Panc1 (cell line): ENCODE measurements at regions not wholly inside any gene's neighbourhood (a gene's known extent, or its start where the extent isn't known, plus 50 kb on each side); places are given as distances from the start of the nearest gene placed in this dataset.

ENCODE experiments used
- ATAC-seq: fragments of 200-7000 bp; cut with Tn5 transposase; 2 replicates; pipeline ENCODE4 v1.9.1; 2020; ENCODE audit warnings: mild to moderate bottlenecking, moderate library complexity
- BruUV-seq: library from RNA; stranded (reverse); fragments of 400-500 nt; replicated peaks from 2 replicates; lab custom pipeline; 2021; lab: Mats Ljungman, UMichigan
- CTCF ChIA-PET: fragments of 300-600 bp; sonication (Branson Sonifier 250); formaldehyde crosslinking; loops from one replicate; lab custom pipeline; 2022; ENCODE audit warnings: antibody characterized with exemption; lab: Charles Lee
- POLR2A ChIA-PET: fragments of 300-600 bp; sonication (Branson Sonifier 250); formaldehyde crosslinking; loops from one replicate; lab custom pipeline; 2022; ENCODE audit warnings: antibody characterized with exemption; lab: Charles Lee
- DNase-seq: peaks from one replicate; pipeline ENCODE4 v3.0.0-alpha.2; 2010; ENCODE audit warnings: low read depth, low spot score
- H3K27ac ChIP-seq: 2 replicates; pipeline ENCODE4 v1.5.1; 2011; ENCODE audit warnings: mild to moderate bottlenecking, low read length, inconsistent platforms
- H3K27me3 ChIP-seq: fragments of 200-500 bp; sonication (Bioruptor generic); 2 replicates; pipeline ENCODE4 v1.6.0; 2014; ENCODE audit warnings: low read length, inconsistent platforms; ENCODE audit not compliant: control insufficient read depth, insufficient read depth
- H3K36me3 ChIP-seq: fragments of 200-500 bp; sonication (Bioruptor generic); 2 replicates; pipeline ENCODE4 v1.5.1; 2014; ENCODE audit warnings: inconsistent platforms, mild to moderate bottlenecking, low read length, moderate library complexity; ENCODE audit not compliant: control insufficient read depth, insufficient read depth
- H3K4me1 ChIP-seq: 2 replicates; pipeline ENCODE4 v1.5.1; 2011; ENCODE audit warnings: inconsistent platforms, mild to moderate bottlenecking, low read length, moderate library complexity; ENCODE audit not compliant: control insufficient read depth, insufficient read depth
- H3K4me3 ChIP-seq, 2 experiments: 2 replicates each; pipeline ENCODE4 v1.5.1; 2011 to 2012; ENCODE audit warnings: low read depth in 2 of 2, low read length in 2 of 2, mild to moderate bottlenecking in 2 of 2, inconsistent platforms in 1 of 2, moderate library complexity in 1 of 2
- H3K9me3 ChIP-seq: fragments of 200-500 bp; sonication (Bioruptor generic); 2 replicates; pipeline ENCODE4 v1.5.1; 2014; ENCODE audit warnings: low read depth, mild to moderate bottlenecking, inconsistent platforms, low read length, moderate library complexity; ENCODE audit not compliant: control insufficient read depth, insufficient read depth
- CTCF ChIP-seq: fragments of 450-650 bp; IDR thresholded peaks from 2 replicates; pipeline ENCODE4 v1.5.1; 2017; ENCODE audit warnings: mild to moderate bottlenecking
- POLR2AphosphoS5 ChIP-seq: IDR thresholded peaks from 2 replicates; pipeline ENCODE4 v1.6.1; 2012; ENCODE audit warnings: mild to moderate bottlenecking, low read depth, low read length, moderate library complexity
- SIN3A ChIP-seq: IDR thresholded peaks from 2 replicates; pipeline ENCODE4 v1.6.1; 2012; ENCODE audit warnings: low read depth, mild to moderate bottlenecking, low read length, moderate library complexity, borderline replicate concordance; ENCODE audit not compliant: insufficient read depth
- TCF7L2 ChIP-seq: IDR thresholded peaks from 2 replicates; pipeline ENCODE4 v1.6.1; 2011; ENCODE audit warnings: mild to moderate bottlenecking, low read depth, low read length, inconsistent platforms
- in situ Hi-C: cut with HindIII; loops from 2 replicates; pipeline ENCODE4 v1.10.0; 2016; ENCODE audit warnings: low sequenced_read_pairs, low pct_unique_long_range_greater_than_20kb
- intact Hi-C: fragments of 100-400 bp; cut with micrococcal nuclease; formaldehyde crosslinking; loops from one replicate; pipeline ENCODE4 v1.10.0; 2022; ENCODE audit not compliant: unreplicated experiment
- TF ChIP-seq, protein P1 (sequence below), 2 experiments: IDR thresholded peaks; 2 replicates each; pipeline ENCODE4 v1.6.1; 2011 to 2012; ENCODE audit warnings: low read depth in 2 of 2, control low read depth in 1 of 2, low read length in 1 of 2, mild to moderate bottlenecking in 1 of 2, moderate library complexity in 1 of 2; ENCODE audit not compliant: insufficient read depth in 1 of 2

DNA sequence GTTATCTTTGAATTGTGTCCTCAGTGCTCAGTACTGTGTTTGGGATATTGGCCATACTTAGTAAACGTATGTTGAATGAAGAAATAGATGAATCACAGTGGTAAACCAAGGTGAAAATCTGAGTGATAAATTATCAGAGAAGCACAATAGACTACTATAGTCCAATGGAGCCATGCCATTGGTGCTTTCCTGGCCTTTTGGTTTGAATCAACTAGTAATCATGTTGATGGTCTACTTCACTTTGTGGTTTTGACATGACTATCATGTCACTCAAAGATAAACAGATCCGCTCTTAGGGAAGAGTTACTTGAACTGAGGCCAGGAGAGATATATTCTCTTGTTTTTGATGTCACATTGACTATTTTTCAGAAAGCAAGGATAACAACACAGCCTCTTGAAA lies 86.1 kb upstream of the IGFBP3 start:
- H3K4me1 ChIP-seq: no peaks in the 10 kb centered on the region
- intact Hi-C loops (no loop called here), in situ Hi-C loops (no loop called here)
- H3K4me3 ChIP-seq: no peak overlapping the region
- no TSS peak for BruUV-seq
- H3K27ac ChIP-seq: no peak overlapping the region
- no peaks in the 10 kb centered on the region for H3K36me3 ChIP-seq
- no peaks in the 10 kb centered on the region for H3K27me3 ChIP-seq
- TF ChIP-seq CTCF: no peak
- no peak for TF ChIP-seq POLR2AphosphoS5
- TF ChIP-seq TCF7L2: no peak
- no peak for TF ChIP-seq SIN3A
- TF ChIP-seq, protein P1, sequence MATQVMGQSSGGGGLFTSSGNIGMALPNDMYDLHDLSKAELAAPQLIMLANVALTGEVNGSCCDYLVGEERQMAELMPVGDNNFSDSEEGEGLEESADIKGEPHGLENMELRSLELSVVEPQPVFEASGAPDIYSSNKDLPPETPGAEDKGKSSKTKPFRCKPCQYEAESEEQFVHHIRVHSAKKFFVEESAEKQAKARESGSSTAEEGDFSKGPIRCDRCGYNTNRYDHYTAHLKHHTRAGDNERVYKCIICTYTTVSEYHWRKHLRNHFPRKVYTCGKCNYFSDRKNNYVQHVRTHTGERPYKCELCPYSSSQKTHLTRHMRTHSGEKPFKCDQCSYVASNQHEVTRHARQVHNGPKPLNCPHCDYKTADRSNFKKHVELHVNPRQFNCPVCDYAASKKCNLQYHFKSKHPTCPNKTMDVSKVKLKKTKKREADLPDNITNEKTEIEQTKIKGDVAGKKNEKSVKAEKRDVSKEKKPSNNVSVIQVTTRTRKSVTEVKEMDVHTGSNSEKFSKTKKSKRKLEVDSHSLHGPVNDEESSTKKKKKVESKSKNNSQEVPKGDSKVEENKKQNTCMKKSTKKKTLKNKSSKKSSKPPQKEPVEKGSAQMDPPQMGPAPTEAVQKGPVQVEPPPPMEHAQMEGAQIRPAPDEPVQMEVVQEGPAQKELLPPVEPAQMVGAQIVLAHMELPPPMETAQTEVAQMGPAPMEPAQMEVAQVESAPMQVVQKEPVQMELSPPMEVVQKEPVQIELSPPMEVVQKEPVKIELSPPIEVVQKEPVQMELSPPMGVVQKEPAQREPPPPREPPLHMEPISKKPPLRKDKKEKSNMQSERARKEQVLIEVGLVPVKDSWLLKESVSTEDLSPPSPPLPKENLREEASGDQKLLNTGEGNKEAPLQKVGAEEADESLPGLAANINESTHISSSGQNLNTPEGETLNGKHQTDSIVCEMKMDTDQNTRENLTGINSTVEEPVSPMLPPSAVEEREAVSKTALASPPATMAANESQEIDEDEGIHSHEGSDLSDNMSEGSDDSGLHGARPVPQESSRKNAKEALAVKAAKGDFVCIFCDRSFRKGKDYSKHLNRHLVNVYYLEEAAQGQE (IDR thresholded peaks at IDR 0.05; ENCODE audit: insufficient read depth in 1 of 2, low read depth in 2 of 2, low read length in 1 of 2): no peak
- ChIA-PET CTCF (no interaction called here), POLR2A (no interaction called here)
- DNase-seq: no peak
- ATAC-seq: no peak
- no peaks in the 10 kb centered on the region; the same call in 1 of the 2 replicates for H3K9me3 ChIP-seq

DNA sequence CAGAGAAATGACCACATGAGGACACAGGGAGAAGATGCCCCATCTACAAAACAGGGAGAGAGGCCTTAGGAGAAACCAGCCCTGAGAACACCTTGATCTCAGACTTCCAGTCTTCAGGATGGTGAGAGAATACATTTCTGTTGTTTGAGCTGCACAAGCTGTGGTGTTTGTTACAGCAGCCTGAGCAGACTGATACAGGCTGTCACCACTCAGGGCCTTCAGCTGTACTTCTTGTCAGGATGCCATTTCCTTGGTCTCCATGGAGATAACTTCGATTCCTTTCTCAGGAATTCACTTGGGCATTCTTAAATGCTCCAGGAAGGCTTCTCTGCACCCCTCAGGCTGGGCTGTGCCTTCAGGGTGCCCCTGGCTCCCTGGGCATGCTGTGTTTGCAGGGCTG lies 85.7 kb upstream of the IGFBP3 start:
- Histone ChIP-seq H3K4me3 (no peak overlapping the region), H3K27me3 (no peaks in the 10 kb centered on the region), H3K9me3 (no peaks in the 10 kb centered on the region; the same call in 1 of the 2 replicates), H3K36me3 (no peaks in the 10 kb centered on the region), H3K27ac (no peak overlapping the region), H3K4me1 (no peaks in the 10 kb centered on the region)
- ChIA-PET CTCF (no interaction called here), POLR2A (no interaction called here)
- in situ Hi-C loops (no loop called here), intact Hi-C loops (no loop called here)
- DNase-seq (no peak), ATAC-seq (no peak)
- no peak for TF ChIP-seq SIN3A
- TF ChIP-seq, protein P1 (IDR thresholded peaks at IDR 0.05; ENCODE audit: insufficient read depth in 1 of 2, low read depth in 2 of 2, low read length in 1 of 2): no peak
- TF ChIP-seq TCF7L2: no peak
- TF ChIP-seq CTCF: no peak
- TF ChIP-seq POLR2AphosphoS5: no peak
- no TSS peak for BruUV-seq
